Retinal pigment epithelial cell (primary cell): ENCODE measurements at regions not wholly inside any gene's neighbourhood (a gene's known extent, or its start where the extent isn't known, plus 50 kb on each side); places are given as distances from the start of the nearest gene placed in this dataset.

Experiments used
- DNase-seq: peaks from one replicate; pipeline ENCODE4 v3.0.0-alpha.2; 2010; ENCODE audit warnings: low read depth
- H3K4me3 ChIP-seq: 2 replicates; pipeline ENCODE4 v1.5.1; 2011; ENCODE audit warnings: mild to moderate bottlenecking, low read length, control low read depth, moderate library complexity
- CTCF ChIP-seq: conservative IDR thresholded peaks from 2 replicates; pipeline ENCODE4 v1.5.1; 2011; ENCODE audit warnings: low read depth, low read length, control low read depth, inconsistent platforms

GRCh38 chr2:236857246-236857645 lies 228.4 kb upstream of the COPS8 start:
- DNase-seq = no peak
- no peak for TF ChIP-seq CTCF

DNA sequence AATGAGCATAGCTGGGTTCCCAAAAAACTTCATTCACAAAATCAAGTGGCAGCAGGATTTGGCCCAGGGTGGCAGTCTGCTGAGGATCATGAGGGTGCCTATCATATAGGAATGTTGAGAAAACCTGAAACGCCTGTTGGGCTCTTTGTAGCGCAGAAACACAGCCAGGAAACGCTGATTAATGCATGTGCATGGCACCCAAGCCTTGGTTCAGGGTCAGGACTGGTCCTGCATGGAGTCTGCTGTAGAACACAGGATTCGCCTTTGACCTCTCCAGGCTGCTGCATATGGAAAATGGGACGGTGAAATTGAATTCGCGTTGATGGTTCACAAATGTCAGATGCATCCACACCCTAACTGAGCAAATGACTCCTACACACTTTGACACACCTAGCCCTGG lies 227.9 kb upstream of the COPS8 start:
- no peak for TF ChIP-seq CTCF
- no peak for DNase-seq
- H3K4me3 ChIP-seq = no peak overlapping the region

More at GRCh38 chr2:236857246-236857645, 228.4 kb upstream of the COPS8 start:
- no peak overlapping the region for H3K4me3 ChIP-seq

- TF ChIP-seq CTCF = no peak
- DNase-seq = no peak
- H3K4me3 ChIP-seq = no peak overlapping the region
These were observed 227.0 kb upstream of the COPS8 start for GRCh38 chr2:236858661-236859060.

DNA sequence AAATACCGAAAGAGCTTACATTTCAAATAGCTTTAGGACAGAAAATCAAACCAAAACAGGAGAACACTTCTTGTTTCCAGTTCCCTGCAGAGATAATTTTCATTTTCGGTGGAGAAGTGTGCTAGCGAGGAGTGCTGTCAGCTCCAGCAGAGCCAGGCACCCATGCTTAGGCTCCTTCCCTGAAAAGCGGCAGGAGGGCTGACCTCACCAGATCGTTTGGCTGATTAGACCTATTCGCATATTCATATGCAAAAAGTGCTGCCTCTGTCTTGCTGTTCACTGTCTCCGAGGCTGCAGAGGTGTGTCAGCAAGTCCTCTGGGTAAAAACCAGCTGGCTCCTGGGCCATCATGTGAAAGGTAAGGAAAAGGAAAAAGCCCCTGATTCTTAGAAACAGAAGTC lies 225.8 kb upstream of the COPS8 start:
- TF ChIP-seq CTCF = no peak
- DNase-seq = no peak
- no peak overlapping the region for H3K4me3 ChIP-seq

DNA sequence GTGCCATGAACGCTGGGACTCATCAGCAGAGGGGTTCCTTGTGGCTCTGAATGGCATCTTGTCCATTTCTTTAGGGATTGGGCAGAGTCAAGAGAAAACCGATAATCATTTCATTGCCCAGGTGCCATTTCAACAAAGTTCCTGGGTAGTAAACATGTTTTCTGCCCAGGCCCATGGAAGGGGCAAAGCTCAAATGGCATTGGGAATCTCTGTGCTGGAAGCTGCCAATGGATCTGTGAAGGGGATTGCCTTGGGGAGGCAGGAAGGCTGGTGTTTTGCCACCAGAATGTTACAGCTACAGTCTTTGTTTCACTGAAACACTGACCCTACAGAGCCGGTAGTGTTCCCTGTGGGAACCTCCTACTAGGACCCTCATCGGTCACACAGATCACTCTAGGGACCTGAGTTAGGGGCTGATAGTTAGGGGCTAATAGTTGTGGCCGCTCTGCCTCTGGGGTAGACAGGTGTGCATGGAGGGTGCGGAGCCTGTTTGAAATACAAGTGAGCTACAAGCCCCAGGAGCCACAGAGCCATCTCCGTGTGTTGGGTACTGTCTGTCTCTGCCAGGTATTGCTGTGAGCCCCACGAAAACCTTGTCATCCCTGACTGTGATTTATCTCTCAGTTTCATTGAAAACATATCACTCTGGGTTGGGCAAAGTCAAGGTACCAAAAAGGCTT lies 224.4 kb upstream of the COPS8 start:
- DNase-seq = no peak
- no peak for TF ChIP-seq CTCF
- no peak overlapping the region for H3K4me3 ChIP-seq

DNA sequence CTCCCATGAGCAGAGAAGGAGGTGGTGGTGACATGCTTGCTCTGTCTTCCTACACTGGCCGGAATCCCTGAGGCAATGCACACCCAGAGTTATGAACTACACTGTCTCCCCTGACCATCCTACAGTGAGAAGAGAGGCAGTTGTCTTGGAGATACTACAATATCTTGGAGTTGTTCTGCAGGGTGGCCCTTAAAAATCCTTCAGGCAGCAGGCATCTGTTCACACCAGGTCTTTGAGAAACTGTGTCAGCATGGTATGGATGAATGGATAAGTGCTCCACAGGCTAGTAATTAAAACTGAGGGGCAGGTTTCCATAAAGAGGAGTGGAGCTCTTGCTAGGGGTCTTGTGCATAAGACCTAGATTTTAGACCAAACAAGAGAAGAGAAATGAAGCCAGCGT lies 223.7 kb upstream of the COPS8 start:
- no peak for DNase-seq
- TF ChIP-seq CTCF = no peak
- no peak overlapping the region for H3K4me3 ChIP-seq

DNA sequence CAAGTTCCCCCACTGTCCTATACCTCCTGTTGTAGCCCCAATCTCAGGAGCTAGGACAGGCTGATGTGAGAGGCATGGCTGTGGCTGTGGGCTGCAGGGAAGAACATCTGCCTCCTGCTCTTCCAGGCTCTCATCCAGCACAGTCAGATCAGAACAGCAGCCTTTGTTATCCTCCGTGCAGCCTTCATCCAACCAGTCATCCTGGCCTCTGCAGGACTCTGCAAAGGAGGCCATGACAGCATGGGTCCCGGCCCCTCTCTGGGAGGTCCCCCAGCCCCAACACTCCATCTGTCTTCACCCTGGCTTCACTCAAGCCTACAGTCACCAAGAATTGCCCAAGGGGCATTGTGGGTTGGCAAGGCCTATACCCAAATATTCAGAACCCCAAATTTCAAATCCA lies 223.2 kb upstream of the COPS8 start:
- H3K4me3 ChIP-seq = no peak overlapping the region
- no peak for DNase-seq
- no peak for TF ChIP-seq CTCF
